Mesendoderm (in vitro differentiated cells): ENCODE measurements at regions not wholly inside any gene's neighbourhood (a gene's known extent, or its start where the extent isn't known, plus 50 kb on each side); places are given as distances from the start of the nearest gene placed in this dataset.

Experiments
- DNase-seq: peaks from one replicate; pipeline ENCODE4 v3.0.0; 2013
- H2AK5ac ChIP-seq: 2 replicates; pipeline ENCODE4 v1.6.1; 2013; ENCODE audit warnings: low read length, inconsistent platforms
- H2BK120ac ChIP-seq: 2 replicates; pipeline ENCODE4 v1.6.1; 2013; ENCODE audit warnings: low read depth, mild to moderate bottlenecking, low read length, moderate library complexity, mixed read lengths
- H2BK15ac ChIP-seq: replicated peaks from 2 replicates; pipeline ENCODE4 v1.6.1; 2013; ENCODE audit warnings: low read depth, mild to moderate bottlenecking, moderate library complexity
- H2BK5ac ChIP-seq: 2 replicates; pipeline ENCODE4 v1.6.1; 2013; ENCODE audit warnings: low read length, inconsistent platforms
- H3K18ac ChIP-seq: 2 replicates; pipeline ENCODE4 v1.6.1; 2013; ENCODE audit warnings: mild to moderate bottlenecking, low read length, mixed read lengths
- H3K23ac ChIP-seq: one replicate; pipeline ENCODE4 v1.6.1; 2013; ENCODE audit warnings: low read length
- H3K27ac ChIP-seq: 2 replicates; pipeline ENCODE4 v1.5.1; 2013; ENCODE audit warnings: low read depth, mild to moderate bottlenecking, inconsistent platforms, low read length, moderate library complexity
- H3K27me3 ChIP-seq: 2 replicates; pipeline ENCODE4 v1.6.1; 2013; ENCODE audit warnings: low read length, control low read depth, mild to moderate bottlenecking, inconsistent platforms; ENCODE audit not compliant: insufficient read depth, poor library complexity
- H3K36me3 ChIP-seq: 2 replicates; pipeline ENCODE4 v1.6.1; 2013; ENCODE audit warnings: low read length, inconsistent platforms; ENCODE audit not compliant: control insufficient read depth, insufficient read depth
- H3K4ac ChIP-seq: one replicate; pipeline ENCODE4 v1.6.1; 2013; ENCODE audit warnings: low read depth, mild to moderate bottlenecking, low read length, moderate library complexity
- H3K4me1 ChIP-seq: 2 replicates; pipeline ENCODE4 v1.6.1; 2013; ENCODE audit warnings: low read depth, low read length, inconsistent platforms; ENCODE audit not compliant: control insufficient read depth
- H3K4me2 ChIP-seq: 2 replicates; pipeline ENCODE4 v1.6.1; 2013; ENCODE audit warnings: low read length
- H3K4me3 ChIP-seq: 2 replicates; pipeline ENCODE4 v1.5.1; 2013; ENCODE audit warnings: mild to moderate bottlenecking, low read length
- H3K56ac ChIP-seq: one replicate; pipeline ENCODE4 v1.6.1; 2013; ENCODE audit warnings: low read length
- H3K79me1 ChIP-seq: 2 replicates; pipeline ENCODE4 v1.6.1; 2013; ENCODE audit warnings: low read length, inconsistent platforms
- H3K79me2 ChIP-seq: 2 replicates; pipeline ENCODE4 v1.6.1; 2013; ENCODE audit warnings: mild to moderate bottlenecking, low read length; ENCODE audit not compliant: control insufficient read depth, insufficient read depth
- H3K9ac ChIP-seq: 2 replicates; pipeline ENCODE4 v1.6.1; 2013; ENCODE audit warnings: low read length, inconsistent platforms
- H4K5ac ChIP-seq: one replicate; pipeline ENCODE4 v1.6.1; 2013; ENCODE audit warnings: low read length
- H4K8ac ChIP-seq: one replicate; pipeline ENCODE4 v1.6.1; 2013; ENCODE audit warnings: low read depth, mild to moderate bottlenecking, control low read depth, low read length, moderate library complexity
- WGBS: extraction: QIAGEN DNeasy Blood & Tissue Kit; methylation state at CpG from one replicate; pipeline ENCODE4 v1.1.7; 2013; ENCODE audit warnings: low lambda C conversion rate, missing lambda C conversion rate; ENCODE audit not compliant: insufficient coverage; ENCODE audit errors: extremely low coverage; 5-methylcytosine and 5-hydroxymethylcytosine counted together

GRCh38 chr21:36626791-36627190 is 72.1 kb upstream of the SIM2 start:
- Histone ChIP-seq H2BK5ac (no peak overlapping the region), H3K9ac (no peak overlapping the region)

GRCh38 chr21:36627242-36627641 is 71.7 kb upstream of the SIM2 start:
- WGBS: no CpG with 5 or more reads among the region's 5 CpGs

More at GRCh38 chr21:36626791-36627190, 72.1 kb upstream of the SIM2 start:
- no CpG with 5 or more reads among the region's 3 CpGs for WGBS
- Histone ChIP-seq H3K56ac (no peak overlapping the region), H2BK15ac (no peak overlapping the region), H4K8ac (no peak overlapping the region), H3K27ac (no peak overlapping the region), H3K4me3 (no peak overlapping the region), H3K27me3 (no peaks in the 10 kb centered on the region), H2AK5ac (no peak overlapping the region), H4K5ac (no peak overlapping the region), H3K23ac (no peak overlapping the region), H3K4me2 (no peak overlapping the region), H3K79me2 (no peaks in the 10 kb centered on the region), H2BK120ac (no peak overlapping the region), H3K4me1 (no peaks in the 10 kb centered on the region), H3K4ac (no peak overlapping the region), H3K36me3 (no peaks in the 10 kb centered on the region), H3K79me1 (no peaks in the 10 kb centered on the region), H3K18ac (no peak overlapping the region)
- DNase-seq: no peak

GRCh38 chr21:36628106-36628505 is 70.8 kb upstream of the SIM2 start:
- H2BK15ac ChIP-seq: no peak overlapping the region
- H3K27ac ChIP-seq: no peak overlapping the region
- H3K36me3 ChIP-seq: no peaks in the 10 kb centered on the region
- H3K9ac ChIP-seq: no peak overlapping the region
- H2BK5ac ChIP-seq: no peak overlapping the region
- no peaks in the 10 kb centered on the region for H3K79me1 ChIP-seq
- WGBS: no CpG with 5 or more reads among the region's 9 CpGs
- H3K4me3 ChIP-seq: no peak overlapping the region
- no peak overlapping the region for H3K4me2 ChIP-seq
- H3K4me1 ChIP-seq: no peaks in the 10 kb centered on the region
- H3K4ac ChIP-seq: no peak overlapping the region
- no peak overlapping the region for H3K23ac ChIP-seq
- no peak overlapping the region for H4K5ac ChIP-seq
- H2BK120ac ChIP-seq: no peak overlapping the region
- DNase-seq: no peak
- H2AK5ac ChIP-seq: no peak overlapping the region
- no peak overlapping the region for H3K56ac ChIP-seq
- no peaks in the 10 kb centered on the region for H3K79me2 ChIP-seq
- no peak overlapping the region for H4K8ac ChIP-seq
- no peak overlapping the region for H3K18ac ChIP-seq
- no peaks in the 10 kb centered on the region for H3K27me3 ChIP-seq

More at GRCh38 chr21:36627242-36627641, 71.7 kb upstream of the SIM2 start:
- Histone ChIP-seq H3K56ac (no peak overlapping the region), H3K79me1 (no peaks in the 10 kb centered on the region), H3K27ac (no peak overlapping the region), H2AK5ac (no peak overlapping the region), H3K36me3 (no peaks in the 10 kb centered on the region), H2BK15ac (no peak overlapping the region), H2BK120ac (no peak overlapping the region), H4K5ac (no peak overlapping the region), H3K4ac (no peak overlapping the region), H3K9ac (no peak overlapping the region), H2BK5ac (no peak overlapping the region), H3K4me3 (no peak overlapping the region), H3K79me2 (no peaks in the 10 kb centered on the region), H3K27me3 (no peaks in the 10 kb centered on the region), H3K4me1 (no peaks in the 10 kb centered on the region), H3K23ac (no peak overlapping the region), H3K18ac (no peak overlapping the region), H3K4me2 (no peak overlapping the region), H4K8ac (no peak overlapping the region)
- no peak for DNase-seq

- H4K5ac ChIP-seq: no peak overlapping the region
- no peak overlapping the region for H3K18ac ChIP-seq
- H2BK15ac ChIP-seq: no peak overlapping the region
- no peak overlapping the region for H3K9ac ChIP-seq
- H3K79me2 ChIP-seq: no peaks in the 10 kb centered on the region
- no CpG with 5 or more reads among the region's 13 CpGs for WGBS
- H3K4me2 ChIP-seq: no peak overlapping the region
- no peak overlapping the region for H3K4me3 ChIP-seq
- H2BK5ac ChIP-seq: no peak overlapping the region
- no peaks in the 10 kb centered on the region for H3K4me1 ChIP-seq
- no peak overlapping the region for H2AK5ac ChIP-seq
- H3K27ac ChIP-seq: no peak overlapping the region
- no peaks in the 10 kb centered on the region for H3K79me1 ChIP-seq
- H3K4ac ChIP-seq: no peak overlapping the region
- H2BK120ac ChIP-seq: no peak overlapping the region
- no peak overlapping the region for H3K56ac ChIP-seq
- H3K27me3 ChIP-seq: no peaks in the 10 kb centered on the region
- no peak for DNase-seq
- H3K36me3 ChIP-seq: no peaks in the 10 kb centered on the region
- H3K23ac ChIP-seq: no peak overlapping the region
- H4K8ac ChIP-seq: no peak overlapping the region
These were observed 70.0 kb upstream of the SIM2 start for GRCh38 chr21:36628761-36629460.

GRCh38 chr21:36630485-36631206 is 68.3 kb upstream of the SIM2 start:
- DNase-seq: peak; percentile 79
- H3K36me3 ChIP-seq: no peaks in the 10 kb centered on the region
- H3K18ac ChIP-seq: no peak overlapping the region
- no peaks in the 10 kb centered on the region for H3K79me2 ChIP-seq
- H3K27me3 ChIP-seq: no peaks in the 10 kb centered on the region
- H3K4me3 ChIP-seq: no peak overlapping the region
- no peak overlapping the region for H2BK120ac ChIP-seq
- H2BK15ac ChIP-seq: no peak overlapping the region
- no peak overlapping the region for H3K9ac ChIP-seq
- no peak overlapping the region for H3K23ac ChIP-seq
- no peak overlapping the region for H3K4me2 ChIP-seq
- WGBS: no CpG with 5 or more reads among the region's 19 CpGs
- no peak overlapping the region for H4K8ac ChIP-seq
- H3K56ac ChIP-seq: no peak overlapping the region
- no peak overlapping the region for H2AK5ac ChIP-seq
- H3K27ac ChIP-seq: no peak overlapping the region
- H4K5ac ChIP-seq: no peak overlapping the region
- no peaks in the 10 kb centered on the region for H3K79me1 ChIP-seq
- no peak overlapping the region for H3K4ac ChIP-seq
- no peaks in the 10 kb centered on the region for H3K4me1 ChIP-seq
- no peak overlapping the region for H2BK5ac ChIP-seq
